GM12878 (cell line): ENCODE measurements at regions not wholly inside any gene's neighbourhood (a gene's known extent, or its start where the extent isn't known, plus 50 kb on each side); places are given as distances from the start of the nearest gene placed in this dataset.

Source experiments
- ATAC-seq: fragments of 200-7000 bp; cut with Tn5 transposase; 3 replicates; pipeline ENCODE4 v1.9.1; 2020; ENCODE audit warnings: mild to moderate bottlenecking, moderate library complexity
- BruUV-seq: library from RNA; stranded (reverse); fragments of 400-500 nt; replicated peaks from 2 replicates; lab custom pipeline; 2021; lab: Mats Ljungman, UMichigan
- CTCF ChIA-PET: fragments of 300-600 bp; sonication (Branson Sonifier 250); formaldehyde crosslinking; extraction: SDS; loops from one replicate; lab custom pipeline; 2021; ENCODE audit warnings: inconsistent platforms; lab: Yijun Ruan, JAX
- POLR2A ChIA-PET: fragments of 350-600 bp; formaldehyde crosslinking; extraction: SDS; loops from one replicate; lab custom pipeline; 2021; ENCODE audit warnings: inconsistent platforms; lab: Charles Lee
- RAD21 ChIA-PET: fragments of 300-600 bp; sonication (Branson Sonifier 250); formaldehyde crosslinking; loops from one replicate; lab custom pipeline; 2023; ENCODE audit warnings: antibody characterized with exemption; ENCODE audit not compliant: unreplicated experiment; lab: Charles Lee
- SMC1A ChIA-PET: fragments of 300-600 bp; sonication (Branson Sonifier 250); formaldehyde crosslinking; loops from one replicate; lab custom pipeline; 2023; ENCODE audit not compliant: unreplicated experiment, uncharacterized antibody; lab: Charles Lee
- DNase-seq: peaks from one replicate; pipeline ENCODE4 v3.0.0-alpha.2; 2011; ENCODE audit warnings: low read depth, low spot score
- FAIRE-seq: peaks from 3 replicates; lab custom pipeline; 2011; peaks lifted over from hg19 to GRCh38; lab: Jason Lieb, UNC
- H2AFZ ChIP-seq: 2 replicates; pipeline ENCODE4 v1.6.0; 2011; ENCODE audit warnings: low read depth, low read length, control low read depth; ENCODE audit not compliant: control insufficient read depth
- H3K27ac ChIP-seq: 2 replicates; pipeline ENCODE4 v1.5.1; 2011; ENCODE audit warnings: control low read depth; ENCODE audit not compliant: control insufficient read depth, insufficient read depth
- H3K27me3 ChIP-seq, 2 experiments: replicated peaks in 1 of 2; 2 replicates each; pipeline versions ENCODE4 v1.6.0 to v1.6.1; 2011; ENCODE audit warnings: low read length in 1 of 2; ENCODE audit not compliant: control insufficient read depth in 2 of 2, insufficient read depth in 2 of 2
- H3K36me3 ChIP-seq, 2 experiments: 2 replicates each; pipeline ENCODE4 v1.5.1; 2011; ENCODE audit warnings: low read length in 1 of 2; ENCODE audit not compliant: control insufficient read depth in 2 of 2, insufficient read depth in 2 of 2
- H3K4me1 ChIP-seq: 2 replicates; pipeline ENCODE4 v1.6.1; 2011; ENCODE audit warnings: mild to moderate bottlenecking, low read length, moderate library complexity, mixed read lengths; ENCODE audit not compliant: control insufficient read depth, insufficient read depth
- H3K4me2 ChIP-seq: 2 replicates; pipeline ENCODE4 v1.6.0; 2011; ENCODE audit warnings: control low read depth; ENCODE audit not compliant: control insufficient read depth, insufficient read depth
- H3K4me3 ChIP-seq: fragments of 200-600 bp; sonication (generic); 2 replicates; pipeline ENCODE4 v1.5.1; 2016
- H3K79me2 ChIP-seq: 2 replicates; pipeline ENCODE4 v1.6.0; 2011; ENCODE audit warnings: low read length; ENCODE audit not compliant: control insufficient read depth, insufficient read depth
- H3K9ac ChIP-seq: 2 replicates; pipeline ENCODE4 v1.8.0; 2011; ENCODE audit warnings: low read length, control low read depth, mixed read lengths; ENCODE audit not compliant: control insufficient read depth, insufficient read depth
- H3K9me3 ChIP-seq: replicated peaks from 3 replicates; pipeline ENCODE4 v1.5.1; 2011; ENCODE audit warnings: mild to moderate bottlenecking, low read length; ENCODE audit not compliant: control insufficient read depth, insufficient read depth
- H4K20me1 ChIP-seq: 2 replicates; pipeline ENCODE4 v1.6.0; 2011; ENCODE audit not compliant: control insufficient read depth, insufficient read depth
- CREM ChIP-seq: IDR thresholded peaks from 2 replicates; pipeline ENCODE4 v1.6.1; 2014; ENCODE audit warnings: antibody characterized with exemption, low read depth
- E2F4 ChIP-seq: IDR thresholded peaks from 2 replicates; pipeline ENCODE4 v1.6.1; 2012; ENCODE audit warnings: low read depth, low read length, improper control_type of control experiment
- EZH2 ChIP-seq: IDR thresholded peaks from 2 replicates; pipeline ENCODE4 v1.6.1; 2012; ENCODE audit warnings: low read depth, mild to moderate bottlenecking, control low read depth, inconsistent platforms, low read length, borderline replicate concordance; ENCODE audit not compliant: control insufficient read depth
- HDAC6 ChIP-seq: fragments of 200-600 bp; sonication (generic); IDR thresholded peaks from one replicate; pipeline ENCODE4 v1.8.0; 2017; ENCODE audit warnings: antibody characterized with exemption; ENCODE audit not compliant: unreplicated experiment
- HSF1 ChIP-seq: fragments of 150-350 bp; IDR thresholded peaks from 2 replicates; pipeline ENCODE4 v1.6.1; 2014; ENCODE audit warnings: mild to moderate bottlenecking, low read depth, low read length
- PAX5 ChIP-seq: IDR thresholded peaks from 2 replicates; pipeline ENCODE4 v1.6.1; 2011; ENCODE audit warnings: low read depth, low read length, borderline replicate concordance
- PAX8 ChIP-seq: fragments of 450-650 bp; IDR thresholded peaks from 2 replicates; pipeline ENCODE4 v1.6.1; 2017; ENCODE audit warnings: mild to moderate bottlenecking, moderate library complexity
- RUNX3 ChIP-seq: IDR thresholded peaks from 2 replicates; pipeline ENCODE4 v1.6.1; 2012; ENCODE audit warnings: low read length, inconsistent platforms
- SPI1 ChIP-seq: IDR thresholded peaks from 2 replicates; pipeline ENCODE4 v1.6.1; 2011; ENCODE audit warnings: low read depth, mild to moderate bottlenecking, low read length, moderate library complexity, borderline replicate concordance; ENCODE audit not compliant: insufficient read depth
- WGBS: methylation state at CpG from one replicate; pipeline ENCODE4 v1.1.6; 2016; ENCODE audit warnings: low lambda C conversion rate; ENCODE audit not compliant: insufficient replicate concordance, insufficient coverage; ENCODE audit errors: missing lambda C conversion rate; 5-methylcytosine and 5-hydroxymethylcytosine counted together
- in situ Hi-C: fragments of 300-500 bp; cut with MboI; formaldehyde crosslinking; loops from 9 replicates; pipeline ENCODE4 v1.14.3; 2018; ENCODE audit warnings: mixed read lengths
- intact Hi-C: fragments of 100-400 bp; cut with micrococcal nuclease; formaldehyde crosslinking; loops from one replicate; pipeline ENCODE4 v1.14.2; 2022; ENCODE audit not compliant: unreplicated experiment

DNA sequence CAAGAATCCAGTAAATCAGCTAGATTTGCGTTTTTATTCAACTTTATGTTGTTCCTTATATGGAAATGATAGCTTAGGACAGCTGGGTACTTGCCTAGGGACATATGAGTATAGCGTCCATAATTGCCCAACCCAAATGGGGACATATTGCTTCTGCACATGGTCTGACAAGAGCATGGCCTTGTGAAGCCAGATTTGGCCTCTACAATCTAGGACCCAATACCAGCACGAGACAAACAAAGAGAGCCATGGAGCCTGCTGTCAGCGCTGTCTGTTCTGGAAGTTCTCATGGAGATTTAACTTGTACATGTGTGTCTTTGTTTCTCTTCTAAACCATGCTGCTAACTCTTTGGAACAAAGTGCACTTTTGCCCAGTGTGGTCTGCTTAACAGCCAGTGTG, 240.0 kb upstream of the CAMK1G start:
- Histone ChIP-seq H3K4me2 (no peak overlapping the region), H3K9ac (no peak overlapping the region), H3K27ac (no peak overlapping the region), H3K4me3 (no peak overlapping the region), H2AFZ (no peak overlapping the region), H3K9me3 (no peaks in the 10 kb centered on the region), H3K27me3 (0 out of 4 replicates have a peak, but pooled peaks cover 0 to 5% of the 10 kb centered on the region in 2 experiments), H3K79me2 (no peaks in the 10 kb centered on the region), H4K20me1 (no peaks in the 10 kb centered on the region), H3K36me3 (no peaks in the 10 kb centered on the region), H3K4me1 (no peaks in the 10 kb centered on the region)
- TF ChIP-seq PAX8 (no peak), HSF1 (no peak)
- ATAC-seq (no peak), FAIRE-seq (no peak), DNase-seq (no peak)
- RAD21 ChIA-PET = no interaction called here
- SMC1A ChIA-PET = no interaction called here
- no TSS peak for BruUV-seq
- CTCF ChIA-PET = interaction anchor here (4.8 kb wide), 1 partner anchor 11 kb away, joined by 20 read pairs; no protein-coding TSS in a partner anchor
- intact Hi-C loops = no loop called here
- in situ Hi-C loops = no loop called here
- POLR2A ChIA-PET = no interaction called here
- 34% methylated on average over 4 of the region's 4 CpGs for WGBS

- DNase-seq = no peak
- CTCF ChIA-PET = interaction anchor here (4.8 kb wide), 1 partner anchor 10 kb away, joined by 20 read pairs; no protein-coding TSS in a partner anchor
- FAIRE-seq = no peak
- H2AFZ ChIP-seq = no peak overlapping the region
- POLR2A ChIA-PET = no interaction called here
- H3K4me2 ChIP-seq = no peak overlapping the region
- 0 out of 4 replicates have a peak, but pooled peaks cover 0 to 5% of the 10 kb centered on the region in 2 experiments for H3K27me3 ChIP-seq
- H3K27ac ChIP-seq = no peak overlapping the region
- no peaks in the 10 kb centered on the region for H3K79me2 ChIP-seq
- RAD21 ChIA-PET = no interaction called here
- no peaks in the 10 kb centered on the region for H4K20me1 ChIP-seq
- no peaks in the 10 kb centered on the region for H3K9me3 ChIP-seq
- no peaks in the 10 kb centered on the region for H3K4me1 ChIP-seq
- WGBS = 10% methylated on average over 2 of the region's 2 CpGs
- no peaks in the 10 kb centered on the region for H3K36me3 ChIP-seq
- H3K9ac ChIP-seq = no peak overlapping the region
- no TSS peak for BruUV-seq
- intact Hi-C loops = no loop called here
- SMC1A ChIA-PET = interaction anchor here (1.1 kb wide), 1 partner anchor 9 kb away, joined by 3 read pairs; no protein-coding TSS in a partner anchor
- ATAC-seq = no peak
- TF ChIP-seq E2F4 = no peak
- no peak for TF ChIP-seq SPI1
- TF ChIP-seq EZH2 = no peak
- no peak for TF ChIP-seq PAX5
- no peak for TF ChIP-seq CREM
- no peak for TF ChIP-seq HDAC6
- TF ChIP-seq RUNX3 = no peak
- TF ChIP-seq, all 136 proteins: peak for 0
- in situ Hi-C loops = no loop called here
- H3K4me3 ChIP-seq = no peak overlapping the region
Measured at GRCh38 chr1:209344156-209344555, 239.4 kb upstream of the CAMK1G start.
